ENCODE measurements at regions not wholly inside any gene's neighbourhood (a gene's known extent, or its start where the extent isn't known, plus 50 kb on each side); places are given as distances from the start of the nearest gene placed in this dataset.

- H2AFZ ChIP-seq (ENCODE audit: low read depth), result no peak overlapping the region
- H4K20me1 ChIP-seq (ENCODE audit: insufficient read depth), result no peaks in the 10 kb centered on the region
- peaks cover 19% of the 10 kb centered on the region for H3K4me1 ChIP-seq (ENCODE audit: low read depth, poor library complexity, severe bottlenecking)
- no peaks in the 10 kb centered on the region for H3K79me2 ChIP-seq (ENCODE audit: insufficient read depth, low read depth)
- 0 out of 2 replicates have a peak overlapping the region, but pooled peaks have one; percentile 9 for H3K4me2 ChIP-seq
- no peak overlapping the region; the same call in 1 of the 2 replicates for H3K27ac ChIP-seq
- no peaks in the 10 kb centered on the region for H3K27me3 ChIP-seq (ENCODE audit: insufficient read depth, low read depth)
- H3K36me3 ChIP-seq (ENCODE audit: insufficient read depth), result no peaks in the 10 kb centered on the region
- no peak overlapping the region for H3K9ac ChIP-seq
- TF ChIP-seq, protein P1, sequence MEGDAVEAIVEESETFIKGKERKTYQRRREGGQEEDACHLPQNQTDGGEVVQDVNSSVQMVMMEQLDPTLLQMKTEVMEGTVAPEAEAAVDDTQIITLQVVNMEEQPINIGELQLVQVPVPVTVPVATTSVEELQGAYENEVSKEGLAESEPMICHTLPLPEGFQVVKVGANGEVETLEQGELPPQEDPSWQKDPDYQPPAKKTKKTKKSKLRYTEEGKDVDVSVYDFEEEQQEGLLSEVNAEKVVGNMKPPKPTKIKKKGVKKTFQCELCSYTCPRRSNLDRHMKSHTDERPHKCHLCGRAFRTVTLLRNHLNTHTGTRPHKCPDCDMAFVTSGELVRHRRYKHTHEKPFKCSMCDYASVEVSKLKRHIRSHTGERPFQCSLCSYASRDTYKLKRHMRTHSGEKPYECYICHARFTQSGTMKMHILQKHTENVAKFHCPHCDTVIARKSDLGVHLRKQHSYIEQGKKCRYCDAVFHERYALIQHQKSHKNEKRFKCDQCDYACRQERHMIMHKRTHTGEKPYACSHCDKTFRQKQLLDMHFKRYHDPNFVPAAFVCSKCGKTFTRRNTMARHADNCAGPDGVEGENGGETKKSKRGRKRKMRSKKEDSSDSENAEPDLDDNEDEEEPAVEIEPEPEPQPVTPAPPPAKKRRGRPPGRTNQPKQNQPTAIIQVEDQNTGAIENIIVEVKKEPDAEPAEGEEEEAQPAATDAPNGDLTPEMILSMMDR (conservative IDR thresholded peaks at IDR 0.05; ENCODE audit: low read depth, low read length), result no peak
- H3K4me3 ChIP-seq (IDR thresholded peaks at IDR 0.05; ENCODE audit: insufficient read depth, low read depth, low read length), result no peak overlapping the region
Observed at GRCh38 chr13:109422161-109422560, 364.2 kb downstream of the IRS2 start.

DNA sequence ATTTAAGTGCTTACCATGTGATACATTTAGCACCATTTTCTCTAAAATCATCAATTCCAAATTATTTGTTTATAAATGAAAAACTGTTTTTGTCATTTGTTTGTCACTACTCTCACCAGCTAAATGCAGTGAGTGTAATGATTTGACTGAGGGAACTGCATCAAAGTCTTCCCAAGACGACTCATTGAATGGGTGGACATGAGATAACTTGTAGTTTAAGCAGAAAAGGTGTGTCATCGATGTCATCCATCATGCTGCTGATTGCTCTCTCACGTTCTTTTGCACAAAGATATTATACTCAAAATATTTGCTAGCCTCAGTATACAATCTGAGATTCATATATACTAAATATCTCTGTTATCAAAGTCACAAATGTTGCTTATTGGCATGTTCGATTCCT is 366.5 kb downstream of the IRS2 start:
- H3K79me2 ChIP-seq (ENCODE audit: insufficient read depth, low read depth), result no peaks in the 10 kb centered on the region
- H3K27me3 ChIP-seq (ENCODE audit: insufficient read depth, low read depth), result no peaks in the 10 kb centered on the region
- no peaks in the 10 kb centered on the region for H3K36me3 ChIP-seq (ENCODE audit: insufficient read depth)
- H3K4me1 ChIP-seq (ENCODE audit: low read depth, poor library complexity, severe bottlenecking), result peaks cover 19% of the 10 kb centered on the region
- no peaks in the 10 kb centered on the region for H4K20me1 ChIP-seq (ENCODE audit: insufficient read depth)
- no peak overlapping the region for H2AFZ ChIP-seq (ENCODE audit: low read depth)
- H3K27ac ChIP-seq, result no peak overlapping the region
- TF ChIP-seq, protein P1 (conservative IDR thresholded peaks at IDR 0.05; ENCODE audit: low read depth, low read length), result no peak
- no peak overlapping the region for H3K4me2 ChIP-seq
- H3K4me3 ChIP-seq (IDR thresholded peaks at IDR 0.05; ENCODE audit: insufficient read depth, low read depth, low read length), result no peak overlapping the region
- H3K9ac ChIP-seq, result no peak overlapping the region

- no peak overlapping the region for H3K9ac ChIP-seq
- no peaks in the 10 kb centered on the region for H4K20me1 ChIP-seq (ENCODE audit: insufficient read depth)
- no peaks in the 10 kb centered on the region for H3K27me3 ChIP-seq (ENCODE audit: insufficient read depth, low read depth)
- no peak overlapping the region for H3K4me3 ChIP-seq (IDR thresholded peaks at IDR 0.05; ENCODE audit: insufficient read depth, low read depth, low read length)
- H3K4me1 ChIP-seq (ENCODE audit: low read depth, poor library complexity, severe bottlenecking), result peaks cover 19% of the 10 kb centered on the region
- H3K36me3 ChIP-seq (ENCODE audit: insufficient read depth), result no peaks in the 10 kb centered on the region
- H2AFZ ChIP-seq (ENCODE audit: low read depth), result no peak overlapping the region
- H3K27ac ChIP-seq, result no peak overlapping the region
- TF ChIP-seq, protein P1 (conservative IDR thresholded peaks at IDR 0.05; ENCODE audit: low read depth, low read length), result no peak
- no peak overlapping the region for H3K4me2 ChIP-seq
- no peaks in the 10 kb centered on the region for H3K79me2 ChIP-seq (ENCODE audit: insufficient read depth, low read depth)
Observed at GRCh38 chr13:109418111-109418510, 368.3 kb downstream of the IRS2 start.

GRCh38 chr13:109416001-109416400 is 370.4 kb downstream of the IRS2 start:
- H3K4me1 ChIP-seq (ENCODE audit: low read depth, poor library complexity, severe bottlenecking), result no peaks in the 10 kb centered on the region
- no peaks in the 10 kb centered on the region for H3K79me2 ChIP-seq (ENCODE audit: insufficient read depth, low read depth)
- no peak overlapping the region for H3K9ac ChIP-seq
- H3K27me3 ChIP-seq (ENCODE audit: insufficient read depth, low read depth), result no peaks in the 10 kb centered on the region
- H3K4me3 ChIP-seq (IDR thresholded peaks at IDR 0.05; ENCODE audit: insufficient read depth, low read depth, low read length), result no peak overlapping the region
- H3K4me2 ChIP-seq, result no peak overlapping the region
- TF ChIP-seq, protein P1 (conservative IDR thresholded peaks at IDR 0.05; ENCODE audit: low read depth, low read length), result no peak
- no peaks in the 10 kb centered on the region for H3K36me3 ChIP-seq (ENCODE audit: insufficient read depth)
- H2AFZ ChIP-seq (ENCODE audit: low read depth), result no peak overlapping the region
- no peaks in the 10 kb centered on the region for H4K20me1 ChIP-seq (ENCODE audit: insufficient read depth)
- no peak overlapping the region for H3K27ac ChIP-seq
